Aorta (tissue), 5 donors: ENCODE measurements at regions not wholly inside any gene's neighbourhood (a gene's known extent, or its start where the extent isn't known, plus 50 kb on each side); places are given as distances from the start of the nearest gene placed in this dataset.
"Not testable (repeated sequence)": the region's sequence is repeated elsewhere in the genome, so short reads cannot be mapped to it uniquely, and the experiment has no call there.

Source experiments
- ATAC-seq: fragments of 200-7000 bp; cut with Tn5 transposase; one replicate; pipeline ENCODE4 v1.9.1; 2022; ENCODE audit warnings: moderate library complexity; ENCODE audit not compliant: low FRiP score
- DNase-seq, 2 donors: peaks; one replicate each; pipeline ENCODE4 v3.0.0-alpha.2; 2020
- H3K27ac ChIP-seq, 2 donors: one replicate each; pipeline ENCODE4 v1.5.1; 2013; ENCODE audit warnings: low read length in 2 of 2, mild to moderate bottlenecking in 2 of 2, moderate library complexity in 2 of 2, control low read depth in 1 of 2, inconsistent platforms in 1 of 2, low read depth in 1 of 2
- H3K27me3 ChIP-seq, 2 donors: one replicate each; pipeline ENCODE4 v1.6.1; 2013; ENCODE audit warnings: control low read depth in 1 of 2, low read length in 1 of 2, mild to moderate bottlenecking in 1 of 2, moderate library complexity in 1 of 2; ENCODE audit not compliant: insufficient read depth in 2 of 2, control insufficient read depth in 1 of 2
- H3K36me3 ChIP-seq, 2 donors: one replicate each; pipeline ENCODE4 v1.6.1; 2013; ENCODE audit warnings: control low read depth in 1 of 2, low read length in 1 of 2, mild to moderate bottlenecking in 1 of 2; ENCODE audit not compliant: insufficient read depth in 2 of 2, control insufficient read depth in 1 of 2
- H3K4me1 ChIP-seq, 2 donors: one replicate each; pipeline ENCODE4 v1.6.1; 2013; ENCODE audit warnings: low read length in 2 of 2, control low read depth in 1 of 2, mild to moderate bottlenecking in 1 of 2, moderate library complexity in 1 of 2; ENCODE audit not compliant: insufficient read depth in 2 of 2, control insufficient read depth in 1 of 2
- H3K4me3 ChIP-seq, 2 donors: one replicate each; pipeline ENCODE4 v1.5.1; 2013; ENCODE audit warnings: low read length in 2 of 2, control low read depth in 1 of 2, mild to moderate bottlenecking in 1 of 2
- H3K9me3 ChIP-seq: one replicate; pipeline ENCODE4 v1.6.1; 2013; ENCODE audit warnings: mild to moderate bottlenecking, low read length; ENCODE audit not compliant: control insufficient read depth
- WGBS, 2 donors: extraction: QIAGEN DNeasy Blood & Tissue Kit; methylation state at CpG; one replicate each; pipeline ENCODE4 v1.1.7; 2013; 5-methylcytosine and 5-hydroxymethylcytosine counted together
- intact Hi-C, 2 donors: fragments of 100-400 bp; cut with DNase I; formaldehyde crosslinking; loops; one replicate each; pipeline versions ENCODE4 v1.14.2 to v1.15.0; 2022
- donor health status: healthy with polysubstance abuse.
- donor health status: Bipolar disorder and iron deficiency.
- donor health status: DM: no; HTN: no; CAD: no.
- donor health status: DM: no; HTN: no; CAD: no.
- donor health status: DM: yes; HTN: yes; CAD: no.

DNA sequence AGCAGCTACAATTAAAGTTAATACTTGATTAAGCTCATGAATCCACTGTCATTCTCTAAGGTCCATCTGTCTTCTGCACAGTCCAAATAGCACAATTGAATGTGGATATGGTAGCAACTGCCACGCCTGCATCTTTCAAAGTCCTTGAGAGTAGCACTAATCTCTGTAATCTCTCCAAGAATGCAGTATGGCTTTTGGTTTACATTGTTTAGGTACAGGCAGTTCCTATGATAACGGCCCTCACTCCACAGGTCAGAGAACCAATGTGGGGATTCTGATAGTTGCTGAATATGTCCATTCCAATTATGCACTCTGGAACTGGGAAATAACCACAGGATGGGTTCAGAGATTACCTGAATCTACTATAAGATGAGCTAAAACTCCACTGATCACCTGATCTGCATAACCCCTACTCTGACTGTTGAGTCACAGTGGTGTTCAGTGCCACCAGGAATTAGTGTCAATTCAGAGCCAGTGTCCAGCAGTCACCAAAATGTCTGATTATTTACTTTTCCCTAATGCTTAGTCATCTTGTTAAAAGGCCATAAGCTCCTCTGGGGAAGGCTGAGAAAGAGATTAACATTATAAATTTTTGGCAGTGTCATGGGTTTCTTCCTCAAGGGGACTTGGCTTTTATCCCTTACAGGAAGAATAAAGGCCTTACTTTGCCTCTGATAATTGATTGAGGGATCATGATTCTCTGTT lies 175.5 kb downstream of the GOLGA8K start:
- ATAC-seq, H3K27me3 ChIP-seq, H3K4me1 ChIP-seq, H3K4me3 ChIP-seq, intact Hi-C loops, H3K36me3 ChIP-seq, H3K9me3 ChIP-seq, DNase-seq, H3K27ac ChIP-seq: not testable (repeated sequence)
- WGBS, 2 donors: 84 to 100% methylated on average over 1 to 2 of the region's 2 CpGs

DNA sequence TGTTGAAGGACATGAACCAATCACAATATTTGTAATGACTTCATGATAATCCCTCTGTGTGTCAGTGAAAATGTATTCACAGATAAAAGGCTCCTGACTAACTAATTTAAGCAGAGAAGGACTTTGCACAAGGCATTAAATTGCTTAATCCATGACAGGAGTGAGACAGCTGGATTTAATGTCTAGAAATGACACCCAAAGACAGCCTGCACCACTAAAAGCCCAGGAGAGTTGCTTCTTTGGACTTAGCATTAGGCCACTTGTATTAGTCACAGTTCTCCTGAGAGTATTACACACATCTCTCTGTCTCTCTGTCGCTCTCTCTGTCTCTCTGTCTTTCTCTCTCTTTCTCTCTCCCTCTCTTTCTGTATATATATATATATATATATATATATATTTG lies 180.4 kb downstream of the GOLGA8K start:
- H3K4me3 ChIP-seq: no peak overlapping the region
- WGBS, 2 donors: 93 to 94% methylated on average over 1 of the region's 1 CpG

More for the DNA sequence above, 180.4 kb downstream of the GOLGA8K start:
- intact Hi-C loops: no loop called here
- no peak for ATAC-seq
- no peak for DNase-seq
- Histone ChIP-seq H3K4me1 (no peaks in the 10 kb centered on the region), H3K27ac (no peak overlapping the region), H3K9me3 (no peaks in the 10 kb centered on the region), H3K27me3 (no peaks in the 10 kb centered on the region), H3K36me3 (no peaks in the 10 kb centered on the region)
